GM12878 (cell line): ENCODE measurements at regions not wholly inside any gene's neighbourhood (a gene's known extent, or its start where the extent isn't known, plus 50 kb on each side); places are given as distances from the start of the nearest gene placed in this dataset.

Experiments
- ATAC-seq: fragments of 200-7000 bp; cut with Tn5 transposase; 3 replicates; pipeline ENCODE4 v1.9.1; 2020; ENCODE audit warnings: mild to moderate bottlenecking, moderate library complexity
- BruUV-seq: library from RNA; stranded (reverse); fragments of 400-500 nt; replicated peaks from 2 replicates; lab custom pipeline; 2021; lab: Mats Ljungman, UMichigan
- CTCF ChIA-PET: fragments of 300-600 bp; sonication (Branson Sonifier 250); formaldehyde crosslinking; extraction: SDS; loops from one replicate; lab custom pipeline; 2021; ENCODE audit warnings: inconsistent platforms; lab: Yijun Ruan, JAX
- POLR2A ChIA-PET: fragments of 350-600 bp; formaldehyde crosslinking; extraction: SDS; loops from one replicate; lab custom pipeline; 2021; ENCODE audit warnings: inconsistent platforms; lab: Charles Lee
- RAD21 ChIA-PET: fragments of 300-600 bp; sonication (Branson Sonifier 250); formaldehyde crosslinking; loops from one replicate; lab custom pipeline; 2023; ENCODE audit warnings: antibody characterized with exemption; ENCODE audit not compliant: unreplicated experiment; lab: Charles Lee
- SMC1A ChIA-PET: fragments of 300-600 bp; sonication (Branson Sonifier 250); formaldehyde crosslinking; loops from one replicate; lab custom pipeline; 2023; ENCODE audit not compliant: unreplicated experiment, uncharacterized antibody; lab: Charles Lee
- DNase-seq: peaks from one replicate; pipeline ENCODE4 v3.0.0-alpha.2; 2011; ENCODE audit warnings: low read depth, low spot score
- FAIRE-seq: peaks from 3 replicates; lab custom pipeline; 2011; peaks lifted over from hg19 to GRCh38; lab: Jason Lieb, UNC
- H2AFZ ChIP-seq: 2 replicates; pipeline ENCODE4 v1.6.0; 2011; ENCODE audit warnings: low read depth, low read length, control low read depth; ENCODE audit not compliant: control insufficient read depth
- H3K27ac ChIP-seq: 2 replicates; pipeline ENCODE4 v1.5.1; 2011; ENCODE audit warnings: control low read depth; ENCODE audit not compliant: control insufficient read depth, insufficient read depth
- H3K27me3 ChIP-seq, 2 experiments: replicated peaks in 1 of 2; 2 replicates each; pipeline versions ENCODE4 v1.6.0 to v1.6.1; 2011; ENCODE audit warnings: low read length in 1 of 2; ENCODE audit not compliant: control insufficient read depth in 2 of 2, insufficient read depth in 2 of 2
- H3K36me3 ChIP-seq, 2 experiments: 2 replicates each; pipeline ENCODE4 v1.5.1; 2011; ENCODE audit warnings: low read length in 1 of 2; ENCODE audit not compliant: control insufficient read depth in 2 of 2, insufficient read depth in 2 of 2
- H3K4me1 ChIP-seq: 2 replicates; pipeline ENCODE4 v1.6.1; 2011; ENCODE audit warnings: mild to moderate bottlenecking, low read length, moderate library complexity, mixed read lengths; ENCODE audit not compliant: control insufficient read depth, insufficient read depth
- H3K4me2 ChIP-seq: 2 replicates; pipeline ENCODE4 v1.6.0; 2011; ENCODE audit warnings: control low read depth; ENCODE audit not compliant: control insufficient read depth, insufficient read depth
- H3K4me3 ChIP-seq: fragments of 200-600 bp; sonication (generic); 2 replicates; pipeline ENCODE4 v1.5.1; 2016
- H3K79me2 ChIP-seq: 2 replicates; pipeline ENCODE4 v1.6.0; 2011; ENCODE audit warnings: low read length; ENCODE audit not compliant: control insufficient read depth, insufficient read depth
- H3K9ac ChIP-seq: 2 replicates; pipeline ENCODE4 v1.8.0; 2011; ENCODE audit warnings: low read length, control low read depth, mixed read lengths; ENCODE audit not compliant: control insufficient read depth, insufficient read depth
- H3K9me3 ChIP-seq: replicated peaks from 3 replicates; pipeline ENCODE4 v1.5.1; 2011; ENCODE audit warnings: mild to moderate bottlenecking, low read length; ENCODE audit not compliant: control insufficient read depth, insufficient read depth
- H4K20me1 ChIP-seq: 2 replicates; pipeline ENCODE4 v1.6.0; 2011; ENCODE audit not compliant: control insufficient read depth, insufficient read depth
- ASH2L ChIP-seq: fragments of 300-600, 200-600 bp; sonication (generic); IDR thresholded peaks from 2 replicates; pipeline ENCODE4 v1.6.1; 2017; ENCODE audit warnings: low read depth, mild to moderate bottlenecking, borderline replicate concordance
- CBFB ChIP-seq: IDR thresholded peaks from 2 replicates; pipeline ENCODE4 v1.6.1; 2016; ENCODE audit warnings: antibody characterized with exemption, low read depth
- ESRRA ChIP-seq: IDR thresholded peaks from 2 replicates; pipeline ENCODE4 v1.6.1; 2012; ENCODE audit warnings: mild to moderate bottlenecking, low read length, improper control_type of control experiment
- HDAC6 ChIP-seq: fragments of 200-600 bp; sonication (generic); IDR thresholded peaks from one replicate; pipeline ENCODE4 v1.8.0; 2017; ENCODE audit warnings: antibody characterized with exemption; ENCODE audit not compliant: unreplicated experiment
- IKZF2 ChIP-seq, 2 experiments: fragments of 450-650 bp; IDR thresholded peaks; 2 replicates each; pipeline ENCODE4 v1.6.1; 2017; ENCODE audit warnings: mild to moderate bottlenecking in 2 of 2, moderate library complexity in 2 of 2
- MEF2A ChIP-seq: IDR thresholded peaks from 2 replicates; pipeline ENCODE4 v1.6.1; 2011; ENCODE audit warnings: low read depth, mild to moderate bottlenecking, low read length, moderate library complexity; ENCODE audit not compliant: insufficient read depth
- MYC ChIP-seq: IDR thresholded peaks from 2 replicates; pipeline ENCODE4 v1.6.1; 2011; ENCODE audit warnings: mild to moderate bottlenecking, low read length, moderate library complexity, inconsistent platforms; ENCODE audit not compliant: insufficient read depth, insufficient replicate concordance, insufficient read length, severe bottlenecking
- NR2C2 ChIP-seq: IDR thresholded peaks from 2 replicates; pipeline ENCODE4 v1.6.1; 2011; ENCODE audit warnings: borderline replicate concordance, low read depth; ENCODE audit not compliant: control insufficient read depth, insufficient read length
- NR2F1 ChIP-seq: fragments of 450-650 bp; conservative IDR thresholded peaks from 2 replicates; pipeline ENCODE4 v1.6.1; 2017; ENCODE audit warnings: mild to moderate bottlenecking
- SMARCA5 ChIP-seq: fragments of 450-650 bp; IDR thresholded peaks from 2 replicates; pipeline ENCODE4 v1.6.1; 2017; ENCODE audit warnings: mild to moderate bottlenecking
- SP1 ChIP-seq: IDR thresholded peaks from one replicate; pipeline ENCODE4 v1.6.1; 2011; ENCODE audit warnings: low read depth, low read length
- STAT1 ChIP-seq: fragments of 450-650 bp; conservative IDR thresholded peaks from 2 replicates; pipeline ENCODE4 v1.6.1; 2014; ENCODE audit warnings: antibody characterized with exemption, mild to moderate bottlenecking
- TBL1XR1 ChIP-seq: IDR thresholded peaks from 2 replicates; pipeline ENCODE4 v1.6.1; 2012; ENCODE audit warnings: low read depth, low read length, improper control_type of control experiment
- WGBS: methylation state at CpG from one replicate; pipeline ENCODE4 v1.1.6; 2016; ENCODE audit warnings: low lambda C conversion rate; ENCODE audit not compliant: insufficient replicate concordance, insufficient coverage; ENCODE audit errors: missing lambda C conversion rate; 5-methylcytosine and 5-hydroxymethylcytosine counted together
- in situ Hi-C: fragments of 300-500 bp; cut with MboI; formaldehyde crosslinking; loops from 9 replicates; pipeline ENCODE4 v1.14.3; 2018; ENCODE audit warnings: mixed read lengths
- intact Hi-C: fragments of 100-400 bp; cut with micrococcal nuclease; formaldehyde crosslinking; loops from one replicate; pipeline ENCODE4 v1.14.2; 2022; ENCODE audit not compliant: unreplicated experiment
- TF ChIP-seq, protein P1 (sequence below): IDR thresholded peaks from 2 replicates; pipeline ENCODE4 v1.6.1; 2011; ENCODE audit warnings: low read depth, low read length, improper control_type of control experiment, borderline replicate concordance
- TF ChIP-seq, protein P2 (sequence below): fragments of 450-650 bp; IDR thresholded peaks from 2 replicates; pipeline ENCODE4 v1.6.1; 2017; ENCODE audit warnings: borderline replicate concordance
- TF ChIP-seq, protein P3 (sequence below): fragments of 450-650 bp; IDR thresholded peaks from 2 replicates; pipeline ENCODE4 v1.6.1; 2017; ENCODE audit warnings: mild to moderate bottlenecking, moderate library complexity

DNA sequence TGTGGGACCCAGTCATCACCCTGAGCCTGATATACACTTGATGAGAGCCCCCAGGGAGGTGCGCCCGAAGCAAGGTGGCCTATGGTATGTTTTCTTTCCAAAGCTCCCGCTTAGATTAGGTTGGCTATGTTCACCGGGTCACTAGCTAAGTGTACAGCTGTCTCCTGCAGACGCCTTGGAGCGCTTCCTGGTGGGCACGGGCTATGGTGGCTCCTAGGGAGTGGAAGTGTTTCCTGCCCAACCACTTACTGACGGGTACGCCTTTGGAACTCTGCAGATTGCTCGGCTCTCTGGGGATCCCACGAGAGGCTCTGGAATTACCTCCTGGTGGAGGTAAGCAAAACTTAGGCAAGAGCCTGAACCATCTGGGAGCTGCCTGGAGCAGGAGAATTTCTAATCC, 83.6 kb upstream of the CXCL12 start:
- Histone ChIP-seq H3K4me1 (no peaks in the 10 kb centered on the region), H3K27me3 (no peaks in the 10 kb centered on the region; a peak in 1 of 4 replicates), H3K9me3 (no peaks in the 10 kb centered on the region), H3K4me2 (no peak overlapping the region), H2AFZ (no peak overlapping the region), H4K20me1 (no peaks in the 10 kb centered on the region), H3K79me2 (no peaks in the 10 kb centered on the region), H3K4me3 (no peak overlapping the region), H3K27ac (no peak overlapping the region), H3K36me3 (no peaks in the 10 kb centered on the region), H3K9ac (no peak overlapping the region)
- in situ Hi-C loops = no loop called here
- RAD21 ChIA-PET = no interaction called here
- POLR2A ChIA-PET = no interaction called here
- intact Hi-C loops = no loop called here
- ATAC-seq (no peak), FAIRE-seq (no peak), DNase-seq (no peak)
- 33% methylated on average over 11 of the region's 11 CpGs for WGBS
- no TSS peak for BruUV-seq
- SMC1A ChIA-PET = no interaction called here
- CTCF ChIA-PET = no interaction called here
- TF ChIP-seq, protein P1, sequence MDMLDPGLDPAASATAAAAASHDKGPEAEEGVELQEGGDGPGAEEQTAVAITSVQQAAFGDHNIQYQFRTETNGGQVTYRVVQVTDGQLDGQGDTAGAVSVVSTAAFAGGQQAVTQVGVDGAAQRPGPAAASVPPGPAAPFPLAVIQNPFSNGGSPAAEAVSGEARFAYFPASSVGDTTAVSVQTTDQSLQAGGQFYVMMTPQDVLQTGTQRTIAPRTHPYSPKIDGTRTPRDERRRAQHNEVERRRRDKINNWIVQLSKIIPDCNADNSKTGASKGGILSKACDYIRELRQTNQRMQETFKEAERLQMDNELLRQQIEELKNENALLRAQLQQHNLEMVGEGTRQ = no peak
- TF ChIP-seq TBL1XR1 (no peak), IKZF2 (IDR thresholded peaks at IDR 0.05) (no peak), SMARCA5 (no peak), NR2F1 (no peak), ESRRA (no peak), ASH2L (no peak), CBFB (no peak), MEF2A (no peak), NR2C2 (no peak), STAT1 (no peak), HDAC6 (no peak), MYC (no peak), SP1 (no peak)
- TF ChIP-seq, protein P2, sequence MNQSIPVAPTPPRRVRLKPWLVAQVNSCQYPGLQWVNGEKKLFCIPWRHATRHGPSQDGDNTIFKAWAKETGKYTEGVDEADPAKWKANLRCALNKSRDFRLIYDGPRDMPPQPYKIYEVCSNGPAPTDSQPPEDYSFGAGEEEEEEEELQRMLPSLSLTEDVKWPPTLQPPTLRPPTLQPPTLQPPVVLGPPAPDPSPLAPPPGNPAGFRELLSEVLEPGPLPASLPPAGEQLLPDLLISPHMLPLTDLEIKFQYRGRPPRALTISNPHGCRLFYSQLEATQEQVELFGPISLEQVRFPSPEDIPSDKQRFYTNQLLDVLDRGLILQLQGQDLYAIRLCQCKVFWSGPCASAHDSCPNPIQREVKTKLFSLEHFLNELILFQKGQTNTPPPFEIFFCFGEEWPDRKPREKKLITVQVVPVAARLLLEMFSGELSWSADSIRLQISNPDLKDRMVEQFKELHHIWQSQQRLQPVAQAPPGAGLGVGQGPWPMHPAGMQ = no peak
- TF ChIP-seq, protein P3, sequence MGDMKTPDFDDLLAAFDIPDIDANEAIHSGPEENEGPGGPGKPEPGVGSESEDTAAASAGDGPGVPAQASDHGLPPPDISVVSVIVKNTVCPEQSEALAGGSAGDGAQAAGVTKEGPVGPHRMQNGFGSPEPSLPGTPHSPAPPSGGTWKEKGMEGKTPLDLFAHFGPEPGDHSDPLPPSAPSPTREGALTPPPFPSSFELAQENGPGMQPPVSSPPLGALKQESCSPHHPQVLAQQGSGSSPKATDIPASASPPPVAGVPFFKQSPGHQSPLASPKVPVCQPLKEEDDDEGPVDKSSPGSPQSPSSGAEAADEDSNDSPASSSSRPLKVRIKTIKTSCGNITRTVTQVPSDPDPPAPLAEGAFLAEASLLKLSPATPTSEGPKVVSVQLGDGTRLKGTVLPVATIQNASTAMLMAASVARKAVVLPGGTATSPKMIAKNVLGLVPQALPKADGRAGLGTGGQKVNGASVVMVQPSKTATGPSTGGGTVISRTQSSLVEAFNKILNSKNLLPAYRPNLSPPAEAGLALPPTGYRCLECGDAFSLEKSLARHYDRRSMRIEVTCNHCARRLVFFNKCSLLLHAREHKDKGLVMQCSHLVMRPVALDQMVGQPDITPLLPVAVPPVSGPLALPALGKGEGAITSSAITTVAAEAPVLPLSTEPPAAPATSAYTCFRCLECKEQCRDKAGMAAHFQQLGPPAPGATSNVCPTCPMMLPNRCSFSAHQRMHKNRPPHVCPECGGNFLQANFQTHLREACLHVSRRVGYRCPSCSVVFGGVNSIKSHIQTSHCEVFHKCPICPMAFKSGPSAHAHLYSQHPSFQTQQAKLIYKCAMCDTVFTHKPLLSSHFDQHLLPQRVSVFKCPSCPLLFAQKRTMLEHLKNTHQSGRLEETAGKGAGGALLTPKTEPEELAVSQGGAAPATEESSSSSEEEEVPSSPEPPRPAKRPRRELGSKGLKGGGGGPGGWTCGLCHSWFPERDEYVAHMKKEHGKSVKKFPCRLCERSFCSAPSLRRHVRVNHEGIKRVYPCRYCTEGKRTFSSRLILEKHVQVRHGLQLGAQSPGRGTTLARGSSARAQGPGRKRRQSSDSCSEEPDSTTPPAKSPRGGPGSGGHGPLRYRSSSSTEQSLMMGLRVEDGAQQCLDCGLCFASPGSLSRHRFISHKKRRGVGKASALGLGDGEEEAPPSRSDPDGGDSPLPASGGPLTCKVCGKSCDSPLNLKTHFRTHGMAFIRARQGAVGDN = no peak
- TF ChIP-seq, all 136 proteins: peak for 0
